LNCaP clone FGC (cell line): ENCODE measurements at regions not wholly inside any gene's neighbourhood (a gene's known extent, or its start where the extent isn't known, plus 50 kb on each side); places are given as distances from the start of the nearest gene placed in this dataset.

ENCODE experiments used
- DNase-seq: peaks from one replicate; pipeline ENCODE4 v3.0.0-alpha.2; 2011; ENCODE audit warnings: low read depth
- H3K4me3 ChIP-seq: 2 replicates; pipeline ENCODE4 v1.5.1; 2011; ENCODE audit warnings: mild to moderate bottlenecking, low read depth, low read length, control low read depth
- TF ChIP-seq, protein P1 (sequence below): IDR thresholded peaks from 2 replicates; pipeline ENCODE4 v1.5.1; 2012; ENCODE audit warnings: mild to moderate bottlenecking; ENCODE audit not compliant: control insufficient read depth, insufficient read depth; ENCODE audit errors: extremely low read depth

GRCh38 chr3:159789742-159790635 lies 198.6 kb upstream of the IL12A start:
- DNase-seq, result no peak
- H3K4me3 ChIP-seq, result no peak overlapping the region
- TF ChIP-seq, protein P1, sequence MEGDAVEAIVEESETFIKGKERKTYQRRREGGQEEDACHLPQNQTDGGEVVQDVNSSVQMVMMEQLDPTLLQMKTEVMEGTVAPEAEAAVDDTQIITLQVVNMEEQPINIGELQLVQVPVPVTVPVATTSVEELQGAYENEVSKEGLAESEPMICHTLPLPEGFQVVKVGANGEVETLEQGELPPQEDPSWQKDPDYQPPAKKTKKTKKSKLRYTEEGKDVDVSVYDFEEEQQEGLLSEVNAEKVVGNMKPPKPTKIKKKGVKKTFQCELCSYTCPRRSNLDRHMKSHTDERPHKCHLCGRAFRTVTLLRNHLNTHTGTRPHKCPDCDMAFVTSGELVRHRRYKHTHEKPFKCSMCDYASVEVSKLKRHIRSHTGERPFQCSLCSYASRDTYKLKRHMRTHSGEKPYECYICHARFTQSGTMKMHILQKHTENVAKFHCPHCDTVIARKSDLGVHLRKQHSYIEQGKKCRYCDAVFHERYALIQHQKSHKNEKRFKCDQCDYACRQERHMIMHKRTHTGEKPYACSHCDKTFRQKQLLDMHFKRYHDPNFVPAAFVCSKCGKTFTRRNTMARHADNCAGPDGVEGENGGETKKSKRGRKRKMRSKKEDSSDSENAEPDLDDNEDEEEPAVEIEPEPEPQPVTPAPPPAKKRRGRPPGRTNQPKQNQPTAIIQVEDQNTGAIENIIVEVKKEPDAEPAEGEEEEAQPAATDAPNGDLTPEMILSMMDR, result no peak

- TF ChIP-seq, protein P1, result no peak
- DNase-seq, result no peak
Measured at GRCh38 chr3:159791336-159791735, 197.3 kb upstream of the IL12A start.

DNA sequence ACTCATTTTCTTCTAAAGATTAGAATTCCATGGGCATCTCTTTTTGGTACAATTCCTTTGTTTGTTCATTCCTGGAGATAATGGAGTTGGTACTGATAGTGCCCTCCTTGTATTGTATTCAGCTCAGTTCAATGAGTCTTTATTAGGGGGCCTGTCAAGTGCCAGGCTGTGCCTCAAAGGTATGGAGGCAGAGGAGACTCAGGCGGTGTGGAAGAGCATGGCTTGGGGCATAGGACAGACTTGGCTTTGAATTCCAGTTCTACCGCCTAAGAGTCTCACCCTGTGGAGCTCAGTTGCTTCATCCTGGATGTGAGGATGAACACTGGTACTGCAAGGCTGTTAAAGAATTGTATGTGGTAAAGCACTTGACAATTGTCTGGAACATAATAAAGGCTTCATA lies 196.6 kb upstream of the IL12A start:
- no peak overlapping the region for H3K4me3 ChIP-seq
- TF ChIP-seq, protein P1, result no peak
- DNase-seq, result no peak

More at GRCh38 chr3:159791336-159791735, 197.3 kb upstream of the IL12A start:
- H3K4me3 ChIP-seq, result no peak overlapping the region

- DNase-seq, result no peak
- H3K4me3 ChIP-seq, result no peak overlapping the region
- TF ChIP-seq, protein P1, result no peak
Measured at GRCh38 chr3:159795042-159795441, 193.6 kb upstream of the IL12A start.

GRCh38 chr3:159795681-159796175 lies 192.9 kb upstream of the IL12A start:
- DNase-seq, result no peak
- no peak overlapping the region for H3K4me3 ChIP-seq
- TF ChIP-seq, protein P1, result no peak

DNA sequence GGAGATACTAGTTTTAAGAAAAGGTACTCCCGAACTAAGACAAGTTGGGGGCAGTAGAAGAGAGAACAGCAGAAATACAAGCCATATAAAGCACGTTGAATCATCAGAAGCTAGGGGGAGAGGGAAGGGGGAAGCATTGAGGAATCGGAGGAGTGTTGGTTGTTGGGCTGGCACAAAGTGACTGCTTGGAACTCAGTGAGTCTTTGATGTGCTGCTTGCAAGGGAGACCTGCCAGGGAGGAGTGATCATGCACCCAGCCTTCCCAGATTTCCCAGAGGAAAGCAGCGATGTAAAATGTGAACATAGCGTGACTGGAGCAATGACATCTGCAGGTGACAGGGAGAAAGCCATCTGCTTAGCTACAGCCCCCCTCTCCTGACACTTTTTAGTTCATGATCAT lies 192.4 kb upstream of the IL12A start:
- H3K4me3 ChIP-seq, result no peak overlapping the region
- DNase-seq, result no peak
- TF ChIP-seq, protein P1, result no peak
